Endothelial cell of umbilical vein (primary cell): ENCODE measurements at regions not wholly inside any gene's neighbourhood (a gene's known extent, or its start where the extent isn't known, plus 50 kb on each side); places are given as distances from the start of the nearest gene placed in this dataset.

Experiments
- BruUV-seq: library from RNA; stranded (reverse); fragments of 400-500 nt; replicated peaks from 2 replicates; lab custom pipeline; 2021; lab: Mats Ljungman, UMichigan
- CTCF ChIA-PET: fragments of 300-600, 350-600 bp; sonication (Branson Sonifier 250); formaldehyde crosslinking; loops from one replicate; lab custom pipeline; 2021; ENCODE audit warnings: antibody characterized with exemption, inconsistent platforms; lab: Charles Lee
- POLR2A ChIA-PET: fragments of 300-600, 350-600 bp; sonication (Branson Sonifier 250); formaldehyde crosslinking; loops from one replicate; lab custom pipeline; 2021; ENCODE audit warnings: antibody characterized with exemption, inconsistent platforms; lab: Charles Lee
- DNase-seq: peaks from one replicate; pipeline ENCODE4 v3.0.0-alpha.2; 2011; ENCODE audit warnings: low read depth, low spot score
- FAIRE-seq: peaks from 2 replicates; lab custom pipeline; 2011; peaks lifted over from hg19 to GRCh38; lab: Jason Lieb, UNC
- H2AFZ ChIP-seq: 2 replicates; pipeline ENCODE4 v1.6.0; 2012; ENCODE audit warnings: low read depth, low read length, control low read depth, inconsistent platforms
- H3K27ac ChIP-seq: 2 replicates; pipeline ENCODE4 v1.5.1; 2011; ENCODE audit warnings: low read depth, mild to moderate bottlenecking, control low read depth, low read length, moderate library complexity; ENCODE audit not compliant: insufficient read depth
- H3K27me3 ChIP-seq, 2 experiments: 2 replicates each; pipeline versions ENCODE4 v1.6.0 to v1.6.1; 2011; ENCODE audit warnings: low read length in 2 of 2, mixed read lengths in 1 of 2; ENCODE audit not compliant: control insufficient read depth in 2 of 2, insufficient read depth in 2 of 2
- H3K36me3 ChIP-seq, 2 experiments: 2 replicates in 1 of 2; 3 replicates in 1 of 2; pipeline ENCODE4 v1.5.1; 2011; ENCODE audit warnings: low read length in 2 of 2, mild to moderate bottlenecking in 1 of 2, moderate library complexity in 1 of 2; ENCODE audit not compliant: control insufficient read depth in 2 of 2, insufficient read depth in 2 of 2; ENCODE audit errors: extremely low read depth in 1 of 2
- H3K4me1 ChIP-seq: 3 replicates; pipeline ENCODE4 v1.5.1; 2011; ENCODE audit warnings: mild to moderate bottlenecking, low read length; ENCODE audit not compliant: control insufficient read depth, insufficient read depth; ENCODE audit errors: extremely low read depth
- H3K4me2 ChIP-seq: 2 replicates; pipeline ENCODE4 v1.6.1; 2011; ENCODE audit warnings: low read length, control low read depth, mixed read lengths; ENCODE audit not compliant: insufficient read depth
- H3K4me3 ChIP-seq, 3 experiments: fragments of 200-600 bp in 1 of 3; sonication (generic), shearing (Covaris generic) in 1 of 3; replicated peaks in 1 of 3; 2 replicates each; pipeline ENCODE4 v1.5.1; 2011 to 2016; ENCODE audit warnings: control low read depth in 3 of 3, low read length in 3 of 3, mild to moderate bottlenecking in 2 of 3, inconsistent platforms in 1 of 3, low read depth in 1 of 3, moderate library complexity in 1 of 3; ENCODE audit not compliant: insufficient read depth in 1 of 3
- H3K79me2 ChIP-seq: 2 replicates; pipeline ENCODE4 v1.6.0; 2012; ENCODE audit warnings: low read length, inconsistent platforms; ENCODE audit not compliant: control insufficient read depth, insufficient read depth
- H3K9ac ChIP-seq: replicated peaks from 2 replicates; pipeline ENCODE3; 2011; ENCODE audit warnings: low read length, control low read depth; ENCODE audit not compliant: insufficient read depth; ENCODE audit errors: extremely low read depth
- H3K9me1 ChIP-seq: replicated peaks from 3 replicates; pipeline ENCODE4 v1.6.0; 2011; ENCODE audit warnings: mild to moderate bottlenecking, low read length; ENCODE audit not compliant: control insufficient read depth, insufficient read depth; ENCODE audit errors: extremely low read depth
- H3K9me3 ChIP-seq: replicated peaks from 2 replicates; pipeline ENCODE4 v1.5.1; 2012; ENCODE audit warnings: low read length, inconsistent platforms; ENCODE audit not compliant: control insufficient read depth, insufficient read depth
- H4K20me1 ChIP-seq: replicated peaks from 2 replicates; pipeline ENCODE3; 2011; ENCODE audit warnings: mild to moderate bottlenecking, low read length; ENCODE audit not compliant: control insufficient read depth, insufficient read depth; ENCODE audit errors: extremely low read depth
- CTCF ChIP-seq, 2 donors: IDR thresholded peaks; 1 replicate in 1 of 2; 2 replicates in 1 of 2; pipeline ENCODE4 v1.5.1; 2011; ENCODE audit warnings: low read length in 2 of 2, mild to moderate bottlenecking in 2 of 2, moderate library complexity in 2 of 2, control low read depth in 1 of 2, inconsistent platforms in 1 of 2, low read depth in 1 of 2; ENCODE audit not compliant: insufficient read depth in 1 of 2; ENCODE audit errors: extremely low read depth in 1 of 2
- EZH2 ChIP-seq: IDR thresholded peaks from 2 replicates; pipeline ENCODE4 v1.6.1; 2012; ENCODE audit warnings: borderline replicate concordance, low read depth, mild to moderate bottlenecking, moderate library complexity, low read length, inconsistent platforms; ENCODE audit not compliant: severe bottlenecking
- FOS ChIP-seq: IDR thresholded peaks from 2 replicates; pipeline ENCODE4 v1.6.1; 2011; ENCODE audit warnings: mild to moderate bottlenecking, low read length, moderate library complexity, borderline replicate concordance; ENCODE audit not compliant: insufficient read depth
- GATA2 ChIP-seq: IDR thresholded peaks from 2 replicates; pipeline ENCODE4 v1.7.0; 2011; ENCODE audit warnings: low read depth, mild to moderate bottlenecking, moderate library complexity, mixed read lengths, low read length; ENCODE audit not compliant: insufficient read length, insufficient read depth
- JUN ChIP-seq: IDR thresholded peaks from 2 replicates; pipeline ENCODE4 v1.6.1; 2011; ENCODE audit warnings: borderline replicate concordance, low read depth; ENCODE audit not compliant: insufficient read length, insufficient read depth
- MAX ChIP-seq: IDR thresholded peaks from 2 replicates; pipeline ENCODE4 v1.6.1; 2011; ENCODE audit not compliant: insufficient read depth, insufficient read length
- MYC ChIP-seq: IDR thresholded peaks from one replicate; pipeline ENCODE4 v1.6.1; 2011; ENCODE audit warnings: mild to moderate bottlenecking, low read depth, low read length
- POLR2A ChIP-seq: IDR thresholded peaks from 2 replicates; pipeline ENCODE4 v1.6.1; 2012; ENCODE audit warnings: low read depth, mild to moderate bottlenecking, control low read depth, low read length
- POLR2AphosphoS5 ChIP-seq: IDR thresholded peaks from 2 replicates; pipeline ENCODE4 v1.6.1; 2012; ENCODE audit warnings: low read depth, mild to moderate bottlenecking, control low read depth, low read length, moderate library complexity; ENCODE audit not compliant: insufficient read depth
- dilution Hi-C: fragments of 300-500 bp; cut with MboI; formaldehyde crosslinking; loops from one replicate; pipeline ENCODE4 v1.15.0; 2019; ENCODE audit warnings: low sequenced_read_pairs; ENCODE audit not compliant: extremely low pct_ligation_motif_present
- intact Hi-C: fragments of 100-400 bp; cut with micrococcal nuclease; formaldehyde crosslinking; loops from one replicate; pipeline ENCODE4 v1.10.0; 2022

GRCh38 chr10:2682491-2682890 is 384.9 kb upstream of the PFKP start:
- FAIRE-seq: no peak

More at GRCh38 chr10:2682491-2682890, 384.9 kb upstream of the PFKP start:
- Histone ChIP-seq H3K27ac (no peak overlapping the region), H2AFZ (no peak overlapping the region), H3K4me3 (no peak overlapping the region), H3K9me3 (peaks cover 9% of the 10 kb centered on the region), H3K4me2 (no peak overlapping the region), H3K4me1 (no peaks in the 10 kb centered on the region), H4K20me1 (no peaks in the 10 kb centered on the region), H3K27me3 (no peaks in the 10 kb centered on the region), H3K36me3 (no peaks in the 10 kb centered on the region), H3K9ac (no peak overlapping the region), H3K79me2 (no peaks in the 10 kb centered on the region), H3K9me1 (no peaks in the 10 kb centered on the region)
- DNase-seq: no peak
- no TSS peak for BruUV-seq
- CTCF ChIA-PET: no interaction called here
- POLR2A ChIA-PET: no interaction called here
- intact Hi-C loops: no loop called here
- dilution Hi-C loops: no loop called here
- no peak for TF ChIP-seq EZH2
- TF ChIP-seq FOS: no peak
- no peak for TF ChIP-seq CTCF (IDR thresholded peaks at IDR 0.05; ENCODE audit: extremely low read depth in 1 of 2, insufficient read depth in 1 of 2, low read depth in 1 of 2, low read length in 2 of 2)
- no peak for TF ChIP-seq JUN
- TF ChIP-seq MYC: no peak
- TF ChIP-seq POLR2AphosphoS5: no peak
- TF ChIP-seq GATA2: no peak
- no peak for TF ChIP-seq POLR2A
- no peak for TF ChIP-seq MAX
